ENCODE measurements at regions not wholly inside any gene's neighbourhood (a gene's known extent, or its start where the extent isn't known, plus 50 kb on each side); places are given as distances from the start of the nearest gene placed in this dataset.

DNA sequence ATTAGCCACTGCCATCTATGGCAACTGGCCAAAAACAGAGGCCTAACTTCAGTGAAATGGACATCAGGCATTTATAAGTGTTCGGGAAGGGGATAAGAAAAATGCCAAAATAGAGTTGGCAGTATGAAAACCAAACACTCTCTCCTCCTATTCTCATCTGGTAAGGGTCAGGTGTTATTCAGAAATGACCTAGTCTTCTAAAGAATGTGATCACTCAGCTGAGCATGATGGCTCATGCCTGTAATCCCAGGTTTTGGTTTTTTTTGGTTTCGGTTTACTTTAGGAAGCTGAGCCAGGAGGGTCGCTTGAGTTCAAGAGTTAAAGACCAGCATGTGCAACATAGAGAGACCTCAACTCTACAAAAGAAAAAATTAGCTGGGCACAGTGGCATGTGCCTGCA, 170.3 kb downstream of the GRIN2B start:
- Histone ChIP-seq H3K9me1 (ENCODE audit: insufficient read depth, low read length) (no peaks in the 10 kb centered on the region), H3K4ac (ENCODE audit: low read depth, low read length) (no peak overlapping the region), H3K56ac (ENCODE audit: extremely low read depth, insufficient read depth, low read length) (no peak overlapping the region), H3K79me1 (ENCODE audit: low read depth in 1 of 2, low read length in 2 of 2) (no peaks in the 10 kb centered on the region), H2AK5ac (ENCODE audit: low read depth, low read length) (no peak overlapping the region), H2AK9ac (replicated peaks; ENCODE audit: low read depth, low read length, poor library complexity) (no peak overlapping the region), H3K36me3 (ENCODE audit: control insufficient read depth, insufficient read depth, low read length) (no peaks in the 10 kb centered on the region), H3K14ac (replicated peaks; ENCODE audit: low read depth, low read length) (no peak overlapping the region), H3K18ac (ENCODE audit: low read depth, low read length) (no peak overlapping the region), H3K23ac (ENCODE audit: low read depth, low read length) (no peak overlapping the region), H2BK120ac (ENCODE audit: low read depth, low read length) (no peak overlapping the region), H4K91ac (ENCODE audit: insufficient read depth, low read depth, low read length) (no peak overlapping the region), H2BK5ac (ENCODE audit: low read depth, low read length, poor library complexity, severe bottlenecking) (no peak overlapping the region), H3K4me1 (ENCODE audit: control insufficient read depth, insufficient read depth, low read length) (no peaks in the 10 kb centered on the region), H2BK15ac (ENCODE audit: low read depth, low read length) (no peak overlapping the region), H4K20me1 (ENCODE audit: insufficient read depth, low read length) (no peaks in the 10 kb centered on the region), H4K8ac (ENCODE audit: low read depth in 2 of 2, low read length in 2 of 2) (no peak overlapping the region), H3K27me3 (ENCODE audit: control insufficient read depth, insufficient read depth, low read length) (no peaks in the 10 kb centered on the region), H3K4me2 (ENCODE audit: low read depth, low read length) (no peak overlapping the region), H2BK20ac (ENCODE audit: low read depth, low read length) (no peak overlapping the region), H3K9ac (ENCODE audit: low read depth, low read length) (no peak overlapping the region), H3K27ac (ENCODE audit: insufficient read depth, low read length) (no peak overlapping the region), H2AFZ (replicated peaks; ENCODE audit: low read length, poor library complexity) (no peak overlapping the region), H3K4me3 (ENCODE audit: insufficient read depth, low read depth, low read length) (no peak overlapping the region), H3K9me3 (ENCODE audit: control insufficient read depth, insufficient read depth, low read length) (no peaks in the 10 kb centered on the region), H4K5ac (ENCODE audit: low read depth, low read length) (no peak overlapping the region)
- TF ChIP-seq ELK1 (IDR thresholded peaks at IDR 0.05; ENCODE audit: borderline replicate concordance, low read depth, low read length) (no peak), MXI1 (IDR thresholded peaks at IDR 0.05; ENCODE audit: borderline replicate concordance, low read depth, low read length) (no peak), POLR2A (IDR thresholded peaks at IDR 0.05; ENCODE audit: low read depth, low read length) (no peak), RFX5 (IDR thresholded peaks at IDR 0.05; ENCODE audit: low read depth, low read length) (no peak), BHLHE40 (IDR thresholded peaks at IDR 0.05; ENCODE audit: low read depth, low read length) (no peak), FOS (IDR thresholded peaks at IDR 0.05; ENCODE audit: low read depth, low read length) (no peak), MAFK (IDR thresholded peaks at IDR 0.05; ENCODE audit: low read depth, low read length) (no peak)
- CTCF ChIA-PET: no interaction called here
- in situ Hi-C loops (cut with MboI; ENCODE audit: low sequenced_read_pairs) (no loop called here), intact Hi-C loops (cut with micrococcal nuclease) (no loop called here), dilution Hi-C loops (cut with HindIII; ENCODE audit: low sequenced_read_pairs, unreplicated experiment) (no loop called here)
- BruUV-seq (replicated peaks): no TSS peak
- POLR2A ChIA-PET (ENCODE audit: unreplicated experiment): no interaction called here
- ATAC-seq (ENCODE audit: low read depth) (no peak), DNase-seq (no peak)
- WGBS, 2 experiments (ENCODE audit: extremely low coverage in 2 of 2, insufficient read length in 1 of 2): no CpG with 5 or more reads among the region's 3 CpGs

Measured in IMR-90 (cell line).